ENCODE measurements at regions not wholly inside any gene's neighbourhood (a gene's known extent, or its start where the extent isn't known, plus 50 kb on each side); places are given as distances from the start of the nearest gene placed in this dataset.
"Not testable (repeated sequence)": the region's sequence is repeated elsewhere in the genome, so short reads cannot be mapped to it uniquely, and the experiment has no call there.

- no peaks in the 10 kb centered on the region for H3K4me1 ChIP-seq (ENCODE audit: control insufficient read depth, insufficient read depth, low read length)
- no peak overlapping the region for H3K4me3 ChIP-seq (ENCODE audit: low read depth, low read length)
- TF ChIP-seq WT1 (tag by site-specific recombination; IDR thresholded peaks at IDR 0.05) (no peak), ZNF223 (tag by site-specific recombination; IDR thresholded peaks at IDR 0.05) (no peak), ZNF175 (tag by site-specific recombination; IDR thresholded peaks at IDR 0.05) (no peak), PRDM4 (tag by site-specific recombination; IDR thresholded peaks at IDR 0.05) (no peak), ZNF830 (tag by site-specific recombination; IDR thresholded peaks at IDR 0.05; ENCODE audit: low read depth) (no peak), ZNF521 (tag by site-specific recombination; IDR thresholded peaks at IDR 0.05) (no peak), ZNF18 (tag by site-specific recombination; IDR thresholded peaks at IDR 0.05) (no peak), ZSCAN23 (tag by site-specific recombination; IDR thresholded peaks at IDR 0.05) (no peak), ZNF19 (tag by site-specific recombination; IDR thresholded peaks at IDR 0.05; ENCODE audit: low read depth) (no peak)
- TF ChIP-seq, protein P1, sequence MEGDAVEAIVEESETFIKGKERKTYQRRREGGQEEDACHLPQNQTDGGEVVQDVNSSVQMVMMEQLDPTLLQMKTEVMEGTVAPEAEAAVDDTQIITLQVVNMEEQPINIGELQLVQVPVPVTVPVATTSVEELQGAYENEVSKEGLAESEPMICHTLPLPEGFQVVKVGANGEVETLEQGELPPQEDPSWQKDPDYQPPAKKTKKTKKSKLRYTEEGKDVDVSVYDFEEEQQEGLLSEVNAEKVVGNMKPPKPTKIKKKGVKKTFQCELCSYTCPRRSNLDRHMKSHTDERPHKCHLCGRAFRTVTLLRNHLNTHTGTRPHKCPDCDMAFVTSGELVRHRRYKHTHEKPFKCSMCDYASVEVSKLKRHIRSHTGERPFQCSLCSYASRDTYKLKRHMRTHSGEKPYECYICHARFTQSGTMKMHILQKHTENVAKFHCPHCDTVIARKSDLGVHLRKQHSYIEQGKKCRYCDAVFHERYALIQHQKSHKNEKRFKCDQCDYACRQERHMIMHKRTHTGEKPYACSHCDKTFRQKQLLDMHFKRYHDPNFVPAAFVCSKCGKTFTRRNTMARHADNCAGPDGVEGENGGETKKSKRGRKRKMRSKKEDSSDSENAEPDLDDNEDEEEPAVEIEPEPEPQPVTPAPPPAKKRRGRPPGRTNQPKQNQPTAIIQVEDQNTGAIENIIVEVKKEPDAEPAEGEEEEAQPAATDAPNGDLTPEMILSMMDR (tag by site-specific recombination; IDR thresholded peaks at IDR 0.05): no peak
- ChIA-PET POLR2A (no interaction called here), CTCF (interaction anchor here (1.1 kb wide), 1 partner anchor 38 kb away, joined by 3 read pairs; no protein-coding TSS in a partner anchor)
- H3K9me3 ChIP-seq (ENCODE audit: control insufficient read depth, insufficient read depth, low read depth, low read length): no peaks in the 10 kb centered on the region
- H3K27ac ChIP-seq (ENCODE audit: extremely low read depth, low read depth, low read length): no peak overlapping the region
- H3K36me3 ChIP-seq (ENCODE audit: control insufficient read depth in 2 of 2, insufficient read depth in 1 of 2, low read length in 2 of 2): no peaks in the 10 kb centered on the region
These were observed 170.3 kb upstream of the SPRED2 start for GRCh38 chr2:65602603-65603235.

DNA sequence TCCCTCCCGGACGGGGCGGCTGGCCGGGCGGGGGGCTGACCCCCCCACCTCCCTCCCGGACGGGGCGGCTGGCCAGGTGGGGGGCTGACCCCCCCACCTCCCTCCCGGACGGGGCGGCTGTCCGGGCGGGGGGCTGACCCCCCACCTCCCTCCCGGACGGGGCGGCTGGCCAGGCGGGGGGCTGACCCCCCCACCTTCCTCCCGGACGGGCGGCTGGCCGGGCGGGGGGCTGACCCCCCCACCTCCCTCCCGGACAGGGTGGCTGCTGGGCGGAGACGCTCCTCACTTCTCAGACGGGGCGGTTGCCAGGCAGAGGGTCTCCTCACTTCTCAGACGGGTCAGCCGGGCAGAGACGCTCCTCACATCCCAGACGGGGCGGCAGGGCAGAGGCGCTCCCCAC is 168.5 kb upstream of the SPRED2 start:
- H3K4me3 ChIP-seq (ENCODE audit: low read depth, low read length); CTCF ChIA-PET; H3K36me3 ChIP-seq (ENCODE audit: control insufficient read depth in 2 of 2, insufficient read depth in 1 of 2, low read length in 2 of 2); H3K27ac ChIP-seq (ENCODE audit: extremely low read depth, low read depth, low read length); POLR2A ChIA-PET; H3K4me1 ChIP-seq (ENCODE audit: control insufficient read depth, insufficient read depth, low read length); H3K9me3 ChIP-seq (ENCODE audit: control insufficient read depth, insufficient read depth, low read depth, low read length): not testable (repeated sequence)

GRCh38 chr2:65600351-65600750 is 168.0 kb upstream of the SPRED2 start:
- H3K4me1 ChIP-seq (ENCODE audit: control insufficient read depth, insufficient read depth, low read length); H3K27ac ChIP-seq (ENCODE audit: extremely low read depth, low read depth, low read length); H3K9me3 ChIP-seq (ENCODE audit: control insufficient read depth, insufficient read depth, low read depth, low read length); CTCF ChIA-PET; H3K4me3 ChIP-seq (ENCODE audit: low read depth, low read length); POLR2A ChIA-PET; H3K36me3 ChIP-seq (ENCODE audit: control insufficient read depth in 2 of 2, insufficient read depth in 1 of 2, low read length in 2 of 2): not testable (repeated sequence)

- Histone ChIP-seq H3K36me3 (ENCODE audit: control insufficient read depth in 2 of 2, insufficient read depth in 1 of 2, low read length in 2 of 2) (no peaks in the 10 kb centered on the region), H3K9me3 (ENCODE audit: control insufficient read depth, insufficient read depth, low read depth, low read length) (no peaks in the 10 kb centered on the region), H3K4me3 (ENCODE audit: low read depth, low read length) (no peak overlapping the region), H3K4me1 (ENCODE audit: control insufficient read depth, insufficient read depth, low read length) (no peaks in the 10 kb centered on the region), H3K27ac (ENCODE audit: extremely low read depth, low read depth, low read length) (no peak overlapping the region)
- no peak for TF ChIP-seq ZNF132 (tag by site-specific recombination; IDR thresholded peaks at IDR 0.05; ENCODE audit: borderline replicate concordance)
- no peak for TF ChIP-seq ZNF629 (tag by site-specific recombination; IDR thresholded peaks at IDR 0.05)
- no peak for TF ChIP-seq PATZ1 (tag by site-specific recombination; IDR thresholded peaks at IDR 0.05)
- no peak for TF ChIP-seq ZNF404 (tag by site-specific recombination; IDR thresholded peaks at IDR 0.05)
- ChIA-PET POLR2A (no interaction called here), CTCF (no interaction called here)
These were observed 167.3 kb upstream of the SPRED2 start for GRCh38 chr2:65599693-65600092.
